Stimulated activated CD8-positive, alpha-beta memory T cell treated with anti-CD3 and anti-CD28 coated beads, Interleukin-15, amount 100 ng/mL, for 24 hours (primary cell): ENCODE measurements at regions not wholly inside any gene's neighbourhood (a gene's known extent, or its start where the extent isn't known, plus 50 kb on each side); places are given as distances from the start of the nearest gene placed in this dataset.

Experiments
- DNase-seq: peaks from one replicate; pipeline ENCODE4 v3.0.0-alpha.2; 2020; ENCODE audit warnings: low read depth

DNA sequence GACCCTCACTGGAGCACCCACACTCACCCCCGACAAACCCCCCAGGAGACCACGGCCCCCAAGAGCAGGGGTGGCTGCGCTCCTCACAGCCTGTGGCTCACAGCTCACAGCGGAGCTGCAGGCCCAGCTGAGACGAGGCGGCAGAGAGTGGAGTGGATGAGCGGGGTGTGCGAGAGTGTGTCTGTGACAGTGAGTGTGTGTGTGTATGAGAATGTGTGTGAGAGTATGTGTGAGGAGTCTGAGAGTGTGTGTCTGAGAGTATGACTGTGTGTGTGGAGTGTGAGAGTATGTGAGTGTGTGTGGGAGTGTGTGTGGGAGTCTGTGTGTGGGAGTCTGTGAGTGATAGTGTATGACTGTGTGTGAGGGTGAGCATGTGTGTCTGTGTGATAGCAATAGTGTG lies 55.3 kb upstream of the ID2 start:
- no peak for DNase-seq

DNA sequence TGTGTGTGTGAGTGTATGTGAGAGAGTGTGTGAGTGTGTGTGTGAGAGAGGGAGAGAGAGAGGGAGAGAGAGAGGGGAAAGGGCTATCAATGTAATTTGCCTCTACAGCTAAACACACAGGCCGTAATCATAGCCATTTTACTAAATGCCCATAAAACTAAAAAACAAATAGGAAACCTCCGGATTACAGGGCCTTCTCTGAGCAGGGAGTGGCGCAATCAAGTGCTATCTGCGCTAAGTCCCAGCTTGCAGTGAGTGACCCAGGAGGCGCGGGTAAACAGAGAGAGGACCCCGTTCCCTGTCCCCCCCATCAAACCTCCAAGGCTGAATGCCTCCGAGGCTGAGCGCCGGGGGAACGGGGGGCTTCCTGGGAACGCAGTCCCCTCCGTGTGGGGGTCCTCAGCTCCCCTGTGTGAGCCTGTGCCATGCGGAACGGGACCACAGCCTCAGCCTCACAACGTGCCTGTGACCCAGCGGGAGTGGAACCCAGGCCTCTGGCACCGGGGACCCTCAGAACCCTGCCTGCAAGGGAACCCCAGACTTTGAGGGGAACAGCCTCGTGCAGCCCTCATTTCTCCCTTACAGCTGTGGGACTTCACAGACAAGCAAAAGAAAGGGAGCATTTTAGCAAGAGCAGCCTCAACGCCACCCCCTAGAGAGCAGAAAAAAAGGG lies 54.7 kb upstream of the ID2 start:
- DNase-seq = no peak

DNA sequence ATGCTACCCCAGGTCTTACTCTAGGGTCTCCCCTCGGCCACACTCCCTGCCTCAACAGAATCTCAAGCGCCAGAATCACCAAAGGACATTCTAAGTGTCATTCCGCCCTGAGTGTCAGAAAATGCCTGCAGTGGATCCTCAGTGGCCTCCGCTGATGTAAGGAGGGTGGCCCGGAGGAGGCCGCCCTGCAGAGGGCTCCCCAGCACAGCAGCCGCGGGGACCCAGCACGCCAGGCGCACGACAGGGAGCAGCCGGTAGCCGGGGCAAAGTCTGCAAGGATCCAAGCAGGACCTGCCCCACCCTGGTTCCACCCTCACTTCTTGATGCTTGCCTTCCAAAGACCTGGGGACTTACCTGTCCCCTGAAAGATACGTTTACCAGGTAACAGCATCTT lies 54.2 kb upstream of the ID2 start:
- DNase-seq = no peak

DNA sequence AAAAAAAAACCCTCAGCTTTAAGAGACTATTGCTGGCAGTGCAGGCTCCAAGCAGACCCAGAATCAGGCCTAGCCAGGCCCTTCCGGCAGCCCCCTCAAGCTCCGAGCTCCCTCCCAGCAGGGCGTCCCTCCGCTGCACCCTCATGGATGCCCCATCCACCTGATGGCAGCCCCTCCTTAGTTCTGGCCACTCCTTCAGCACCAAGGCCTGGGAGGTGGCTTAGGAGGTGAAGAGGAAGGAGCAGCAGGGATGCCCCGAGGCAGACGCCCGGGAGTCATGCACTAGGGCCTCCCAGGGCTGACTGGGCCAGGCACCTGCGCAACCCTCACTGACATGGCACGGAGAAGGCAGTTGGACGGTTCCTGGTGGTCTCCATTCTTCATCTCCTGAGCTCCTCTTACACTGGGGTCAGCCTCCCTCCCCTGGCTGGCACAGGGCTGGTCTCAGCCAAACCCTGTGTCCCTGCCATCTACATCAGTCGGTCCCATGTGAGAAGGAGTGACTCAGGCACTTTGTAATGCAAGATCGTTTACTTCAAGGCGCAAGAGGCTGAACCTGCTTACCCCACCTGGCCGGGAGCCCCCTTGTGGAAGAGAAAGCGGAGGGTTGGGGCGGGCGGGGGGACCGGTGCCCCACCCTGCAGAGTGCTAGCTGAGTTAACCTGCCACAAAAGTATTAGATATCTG lies 53.5 kb upstream of the ID2 start:
- no peak for DNase-seq

DNA sequence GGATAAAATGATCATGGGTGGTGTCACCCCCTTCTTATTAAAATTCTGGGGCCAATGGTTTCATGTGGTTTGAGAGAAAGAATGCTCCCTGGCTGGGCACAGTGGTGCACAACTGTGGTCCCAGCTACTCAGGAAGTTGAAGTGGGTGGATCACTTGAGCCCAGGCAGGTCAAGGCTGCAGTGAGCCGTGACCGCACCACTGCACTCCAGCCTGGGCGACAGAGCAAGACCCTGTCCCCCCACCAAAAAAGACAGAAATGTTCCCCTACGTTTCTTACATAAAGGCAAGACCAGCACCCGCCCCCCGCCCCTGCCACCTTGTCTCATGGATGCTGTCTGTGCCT lies 53.0 kb upstream of the ID2 start:
- DNase-seq = no peak

DNA sequence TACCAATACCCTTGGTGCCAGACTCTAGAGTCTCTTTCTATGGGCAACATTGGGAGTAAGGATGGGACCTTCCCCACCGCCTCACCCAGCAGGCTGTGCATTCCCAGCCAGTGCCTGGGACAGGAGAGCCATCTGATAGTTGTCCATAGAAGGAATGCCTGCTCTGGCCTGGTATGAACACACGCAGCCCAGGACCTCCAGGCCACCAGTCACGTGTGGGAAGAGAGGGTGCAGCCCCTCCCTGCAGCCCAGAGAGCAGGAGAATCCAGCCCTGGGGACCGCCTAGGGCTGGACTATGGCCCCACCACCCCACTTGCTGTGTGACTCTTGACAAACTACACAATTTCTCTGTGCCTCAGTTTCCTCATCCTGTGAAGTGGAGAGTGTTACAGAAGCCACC lies 52.5 kb upstream of the ID2 start:
- DNase-seq = no peak

DNA sequence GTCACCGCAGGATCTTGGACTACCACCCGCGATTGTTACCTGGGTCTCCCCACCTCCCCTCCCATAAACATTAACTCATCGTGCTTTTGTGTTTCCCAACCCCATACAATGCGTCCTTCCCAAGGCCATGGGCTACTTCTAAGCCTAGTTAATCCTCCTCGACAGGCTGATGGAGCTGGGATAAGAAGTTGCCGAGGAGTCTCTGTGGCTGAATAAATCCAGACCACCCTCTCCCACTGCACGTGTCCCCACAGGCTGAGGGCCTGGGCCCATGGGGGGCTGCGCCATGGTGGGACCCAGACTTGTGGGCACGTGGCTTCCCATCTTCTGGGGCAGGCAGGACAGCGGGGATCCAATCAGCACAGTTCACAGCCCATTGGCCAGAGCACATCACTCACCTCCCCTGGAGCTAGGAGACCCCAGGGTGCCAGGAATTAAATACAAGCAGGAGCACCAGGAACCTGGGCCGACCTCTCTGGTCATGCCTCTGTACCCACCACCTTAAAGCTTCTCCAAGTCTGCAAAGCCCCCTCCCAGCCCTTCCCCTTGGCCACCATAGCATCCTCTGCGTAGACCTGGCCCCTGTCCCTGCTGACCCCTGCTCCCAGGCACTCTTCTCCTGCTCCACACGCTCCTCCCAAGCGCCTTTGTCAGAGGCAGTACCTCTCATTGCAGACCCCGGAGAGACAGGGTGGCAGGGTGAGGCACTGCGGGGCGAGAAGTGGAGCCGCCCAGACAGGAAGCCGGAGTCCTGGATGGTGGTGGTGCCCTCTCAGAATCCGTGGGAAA lies 51.0 kb upstream of the ID2 start:
- no peak for DNase-seq

DNA sequence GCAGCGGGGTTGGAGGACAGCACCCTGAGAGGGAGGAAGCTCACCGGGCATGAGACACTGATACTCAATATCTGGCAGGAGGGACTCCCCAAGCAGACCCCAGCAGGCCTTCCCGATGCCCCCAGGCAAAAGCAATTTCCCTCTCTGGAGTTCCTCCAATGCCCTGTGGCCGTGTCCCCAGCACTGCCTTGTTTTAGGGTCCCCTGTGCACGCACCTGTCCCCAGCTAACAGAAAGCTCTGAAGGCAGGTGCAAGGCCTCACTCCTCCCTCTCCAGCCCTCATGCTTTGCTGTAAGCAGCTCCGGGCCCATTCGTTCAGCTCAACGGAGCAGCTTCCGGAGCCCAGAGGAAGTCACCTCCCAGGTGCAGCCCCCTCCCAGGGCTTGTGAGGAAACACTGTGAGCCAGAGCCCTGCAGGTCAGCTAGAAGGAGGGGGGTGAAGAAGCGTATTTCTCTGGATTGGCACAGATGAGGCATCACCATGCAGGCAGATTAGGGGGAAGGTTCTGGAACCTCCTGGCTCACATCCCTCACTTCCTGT lies 50.3 kb upstream of the ID2 start:
- DNase-seq = no peak
